Ovary (tissue), 3 donors: ENCODE measurements at regions not wholly inside any gene's neighbourhood (a gene's known extent, or its start where the extent isn't known, plus 50 kb on each side); places are given as distances from the start of the nearest gene placed in this dataset.
"Not testable (repeated sequence)": the region's sequence is repeated elsewhere in the genome, so short reads cannot be mapped to it uniquely, and the experiment has no call there.

Experiments
- CTCF ChIP-seq, 3 donors: fragments of 450-650 bp in 2 of 3; fragments of 200-600 bp in 1 of 3; IDR thresholded peaks; one replicate each; pipeline versions ENCODE4 v1.5.1 to v1.8.0; 2016 to 2022; ENCODE audit warnings: antibody characterized with exemption in 3 of 3, mild to moderate bottlenecking in 1 of 3
- EP300 ChIP-seq: sonication (generic); formaldehyde crosslinking; IDR thresholded peaks from one replicate; pipeline ENCODE4 v1.6.1; 2017; ENCODE audit warnings: antibody characterized with exemption
- POLR2A ChIP-seq: fragments of 450-650 bp; IDR thresholded peaks from one replicate; pipeline ENCODE4 v1.6.1; 2017; ENCODE audit warnings: antibody characterized with exemption, mild to moderate bottlenecking, moderate library complexity
- donor health status: DM: no; HTN: no; CAD: no.

GRCh38 chr1:146278758-146279157 lies 49.9 kb upstream of the NOTCH2NLA start:
- TF ChIP-seq POLR2A; CTCF (IDR thresholded peaks at IDR 0.05); EP300: not testable (repeated sequence)
